Naive thymus-derived CD4-positive, alpha-beta T cell (primary cell): ENCODE measurements at regions not wholly inside any gene's neighbourhood (a gene's known extent, or its start where the extent isn't known, plus 50 kb on each side); places are given as distances from the start of the nearest gene placed in this dataset.
"Not testable (repeated sequence)": the region's sequence is repeated elsewhere in the genome, so short reads cannot be mapped to it uniquely, and the experiment has no call there.

Experiments used
- ATAC-seq: fragments of 150-1000 bp; cut with Tn5 transposase; 2 replicates; pipeline ENCODE4 v1.10.0; 2021; ENCODE audit warnings: mild to moderate bottlenecking, moderate library complexity
- CTCF ChIA-PET: fragments of 350-600 bp; sonication (Branson Sonifier 250); formaldehyde crosslinking; loops from one replicate; lab custom pipeline; 2021; ENCODE audit warnings: antibody characterized with exemption; lab: Charles Lee
- POLR2A ChIA-PET: fragments of 350-600 bp; sonication (Branson Sonifier 250); formaldehyde crosslinking; loops from one replicate; lab custom pipeline; 2021; ENCODE audit warnings: antibody characterized with exemption, inconsistent platforms; lab: Charles Lee
- DNase-seq, 9 donors: peaks; one replicate each; pipeline versions ENCODE4 v3.0.0 to v3.0.0-alpha.2; 2020 to 2022; ENCODE audit warnings: mixed read lengths in 1 of 9
- H3K27ac ChIP-seq: one replicate; pipeline ENCODE4 v1.7.0; 2013; ENCODE audit warnings: mild to moderate bottlenecking, low read depth, low read length, moderate library complexity
- H3K27me3 ChIP-seq, 2 donors: one replicate each; pipeline ENCODE4 v1.7.0; 2013; ENCODE audit warnings: low read length in 2 of 2, mild to moderate bottlenecking in 2 of 2, moderate library complexity in 2 of 2; ENCODE audit not compliant: control insufficient read depth in 2 of 2, insufficient read depth in 2 of 2
- H3K36me3 ChIP-seq, 3 experiments: 1 replicate in 2 of 3; 2 replicates in 1 of 3; pipeline ENCODE4 v1.7.0; 2013; ENCODE audit warnings: low read length in 3 of 3, mild to moderate bottlenecking in 3 of 3, moderate library complexity in 1 of 3; ENCODE audit not compliant: insufficient read depth in 3 of 3, control insufficient read depth in 2 of 3
- H3K4me1 ChIP-seq, 2 donors: one replicate each; pipeline ENCODE4 v1.7.0; 2013; ENCODE audit warnings: low read length in 2 of 2, mild to moderate bottlenecking in 2 of 2, moderate library complexity in 1 of 2; ENCODE audit not compliant: control insufficient read depth in 2 of 2, insufficient read depth in 2 of 2
- H3K4me3 ChIP-seq: 2 replicates; pipeline ENCODE4 v1.7.0; 2013; ENCODE audit warnings: mild to moderate bottlenecking, low read length
- H3K9me3 ChIP-seq, 3 experiments: 1 replicate in 2 of 3; 2 replicates in 1 of 3; pipeline ENCODE4 v1.7.0; 2013; ENCODE audit warnings: low read length in 3 of 3; ENCODE audit not compliant: control insufficient read depth in 2 of 3
- H3K27ac Mint-ChIP-seq, 9 donors: one replicate each; pipeline ENCODE4 v1.8.0; 2020 to 2022; ENCODE audit warnings: mixed read lengths in 9 of 9, mild to moderate bottlenecking in 8 of 9, moderate library complexity in 5 of 9, inconsistent platforms in 2 of 9
- H3K27me3 Mint-ChIP-seq, 5 donors: one replicate each; pipeline ENCODE4 v1.8.0; 2021 to 2022; ENCODE audit warnings: mixed read lengths in 5 of 5, mild to moderate bottlenecking in 1 of 5
- H3K36me3 Mint-ChIP-seq, 5 donors: one replicate each; pipeline ENCODE4 v1.8.0; 2020 to 2022; ENCODE audit warnings: mixed read lengths in 5 of 5, mild to moderate bottlenecking in 3 of 5, inconsistent platforms in 1 of 5
- H3K4me1 Mint-ChIP-seq, 7 donors: one replicate each; pipeline ENCODE4 v1.8.0; 2020 to 2022; ENCODE audit warnings: mixed read lengths in 7 of 7, mild to moderate bottlenecking in 3 of 7, inconsistent platforms in 1 of 7
- H3K4me3 Mint-ChIP-seq, 10 donors: one replicate each; pipeline ENCODE4 v1.8.0; 2020 to 2022; ENCODE audit warnings: mild to moderate bottlenecking in 10 of 10, mixed read lengths in 10 of 10, moderate library complexity in 6 of 10, inconsistent platforms in 2 of 10
- H3K9me3 Mint-ChIP-seq, 11 donors: one replicate each; pipeline ENCODE4 v1.8.0; 2020 to 2022; ENCODE audit warnings: mixed read lengths in 11 of 11, mild to moderate bottlenecking in 4 of 11, inconsistent platforms in 1 of 11, moderate library complexity in 1 of 11
- intact Hi-C, 2 donors: fragments of 100-400 bp; cut with micrococcal nuclease; formaldehyde crosslinking; loops; one replicate each; pipeline ENCODE4 v1.15.1; 2023

- Histone ChIP-seq H3K27me3 (peaks cover 0 to 8% of the 10 kb centered on the region in 2 donors), H3K36me3 (no peaks in the 10 kb centered on the region), H3K4me3 (no peak overlapping the region), H3K4me1 (no peaks in the 10 kb centered on the region), H3K27ac (no peak overlapping the region), H3K9me3 (no peaks in the 10 kb centered on the region)
- DNase-seq (no peak), ATAC-seq (no peak)
- Mint-ChIP-seq H3K27me3 (peaks cover 41 to 63% (median 58%) of the 10 kb centered on the region in 5 donors), H3K4me3 (no peak overlapping the region), H3K27ac (no peak overlapping the region), H3K36me3 (no peaks in the 10 kb centered on the region), H3K4me1 (peaks cover 3 to 6% (median 4%) of the 10 kb centered on the region in 7 donors), H3K9me3 (peaks cover 0 to 10% (median 2%) of the 10 kb centered on the region in 11 donors)
- intact Hi-C loops: no loop called here
- CTCF ChIA-PET: no interaction called here
- POLR2A ChIA-PET: no interaction called here
These were observed 69.8 kb upstream of the STARD13 start for GRCh38 chr13:33355201-33355895.

GRCh38 chr13:33358076-33358475 is 72.5 kb upstream of the STARD13 start:
- ATAC-seq, intact Hi-C loops, H3K27ac ChIP-seq, POLR2A ChIA-PET, H3K4me1 ChIP-seq, H3K4me3 ChIP-seq, H3K4me1 Mint-ChIP-seq, H3K27me3 ChIP-seq, H3K9me3 ChIP-seq, H3K27ac Mint-ChIP-seq, H3K36me3 ChIP-seq, CTCF ChIA-PET, H3K36me3 Mint-ChIP-seq, H3K4me3 Mint-ChIP-seq, DNase-seq: not testable (repeated sequence)
- peaks cover 0 to 16% (median 5%) of the 10 kb centered on the region in 11 donors for H3K9me3 Mint-ChIP-seq
- peaks cover 19 to 46% (median 37%) of the 10 kb centered on the region in 5 donors for H3K27me3 Mint-ChIP-seq

- intact Hi-C loops: no loop called here
- H3K9me3 Mint-ChIP-seq: peaks cover 0 to 21% (median 5%) of the 10 kb centered on the region in 11 donors
- DNase-seq (no peak), ATAC-seq (peak; percentile 88)
- Histone ChIP-seq H3K9me3 (no peaks in the 10 kb centered on the region), H3K36me3 (no peaks in the 10 kb centered on the region), H3K4me3 (no peak overlapping the region), H3K27me3 (no peaks in the 10 kb centered on the region), H3K4me1 (no peaks in the 10 kb centered on the region), H3K27ac (no peak overlapping the region)
- POLR2A ChIA-PET: no interaction called here
- CTCF ChIA-PET: no interaction called here
- H3K4me1 Mint-ChIP-seq: peaks cover 6 to 7% (median 6%) of the 10 kb centered on the region in 7 donors
- peaks cover 0 to 30% (median 15%) of the 10 kb centered on the region in 5 donors for H3K27me3 Mint-ChIP-seq
- no peak overlapping the region for H3K4me3 Mint-ChIP-seq
- peaks cover 0 to 4% (median 0%) of the 10 kb centered on the region in 5 donors for H3K36me3 Mint-ChIP-seq
- H3K27ac Mint-ChIP-seq: no peak overlapping the region
These were observed 77.6 kb upstream of the STARD13 start for GRCh38 chr13:33362986-33363727.

GRCh38 chr13:33364192-33364591 is 78.6 kb upstream of the STARD13 start:
- POLR2A ChIA-PET: no interaction called here
- H3K4me1 ChIP-seq: no peaks in the 10 kb centered on the region
- Mint-ChIP-seq H3K9me3 (peaks cover 0 to 21% (median 2%) of the 10 kb centered on the region in 11 donors), H3K27me3 (peaks cover 0 to 24% (median 15%) of the 10 kb centered on the region in 5 donors), H3K4me3 (no peak overlapping the region), H3K36me3 (peaks cover 0 to 4% (median 0%) of the 10 kb centered on the region in 5 donors), H3K27ac (no peak overlapping the region), H3K4me1 (peaks cover 6 to 8% (median 7%) of the 10 kb centered on the region in 7 donors)
- H3K36me3 ChIP-seq: no peaks in the 10 kb centered on the region
- ATAC-seq: no peak
- DNase-seq: no peak
- H3K4me3 ChIP-seq: no peak overlapping the region
- CTCF ChIA-PET: no interaction called here
- no peak overlapping the region for H3K27ac ChIP-seq
- intact Hi-C loops: no loop called here
- H3K9me3 ChIP-seq: no peaks in the 10 kb centered on the region
- H3K27me3 ChIP-seq: no peaks in the 10 kb centered on the region

- H3K4me1 ChIP-seq: no peaks in the 10 kb centered on the region
- no peak overlapping the region for H3K27ac ChIP-seq
- H3K36me3 ChIP-seq: no peaks in the 10 kb centered on the region
- DNase-seq (no peak), ATAC-seq (no peak)
- H3K27me3 ChIP-seq: no peaks in the 10 kb centered on the region
- Mint-ChIP-seq H3K4me3 (no peak overlapping the region), H3K27me3 (peaks cover 0 to 18% (median 9%) of the 10 kb centered on the region in 5 donors), H3K4me1 (peaks cover 6 to 8% (median 7%) of the 10 kb centered on the region in 7 donors), H3K36me3 (no peaks in the 10 kb centered on the region), H3K9me3 (peaks cover 0 to 9% (median 0%) of the 10 kb centered on the region in 11 donors), H3K27ac (no peak overlapping the region)
- no peaks in the 10 kb centered on the region for H3K9me3 ChIP-seq
- intact Hi-C loops: no loop called here
- no peak overlapping the region for H3K4me3 ChIP-seq
- ChIA-PET POLR2A (no interaction called here), CTCF (interaction anchor here (0.9 kb wide), 1 partner anchor 1457 kb away, joined by 3 read pairs; no protein-coding TSS in a partner anchor)
These were observed 81.0 kb upstream of the STARD13 start for GRCh38 chr13:33366469-33367062.

GRCh38 chr13:33367171-33367895 is 81.8 kb upstream of the STARD13 start:
- Mint-ChIP-seq H3K4me1 (peaks cover 6 to 8% (median 7%) of the 10 kb centered on the region in 7 donors), H3K36me3 (no peaks in the 10 kb centered on the region), H3K9me3 (peaks cover 0 to 9% (median 0%) of the 10 kb centered on the region in 11 donors), H3K4me3 (no peak overlapping the region), H3K27ac (no peak overlapping the region), H3K27me3 (peaks cover 0 to 14% (median 8%) of the 10 kb centered on the region in 5 donors)
- no peak overlapping the region for H3K4me3 ChIP-seq
- ChIA-PET POLR2A (no interaction called here), CTCF (interaction anchor here (0.9 kb wide), 1 partner anchor 1457 kb away, joined by 3 read pairs; no protein-coding TSS in a partner anchor)
- no peaks in the 10 kb centered on the region for H3K36me3 ChIP-seq
- H3K9me3 ChIP-seq: no peaks in the 10 kb centered on the region
- DNase-seq (no peak), ATAC-seq (no peak)
- no peaks in the 10 kb centered on the region for H3K27me3 ChIP-seq
- H3K4me1 ChIP-seq: no peaks in the 10 kb centered on the region
- H3K27ac ChIP-seq: no peak overlapping the region
- intact Hi-C loops: no loop called here
